HG02642 (cell line): ENCODE measurements at regions not wholly inside any gene's neighbourhood (a gene's known extent, or its start where the extent isn't known, plus 50 kb on each side); places are given as distances from the start of the nearest gene placed in this dataset.
"Not testable (repeated sequence)": the region's sequence is repeated elsewhere in the genome, so short reads cannot be mapped to it uniquely, and the experiment has no call there.

Source experiments
- ATAC-seq: cut with Tn5 transposase; IDR thresholded peaks from one replicate; pipeline ENCODE4 v1.9.1; 2021; ENCODE audit warnings: mild to moderate bottlenecking; ENCODE audit not compliant: unreplicated experiment, poor library complexity

- no peak for ATAC-seq
These were observed 1144.4 kb upstream of the GOT2 start for GRCh38 chr16:59878479-59878878.

DNA sequence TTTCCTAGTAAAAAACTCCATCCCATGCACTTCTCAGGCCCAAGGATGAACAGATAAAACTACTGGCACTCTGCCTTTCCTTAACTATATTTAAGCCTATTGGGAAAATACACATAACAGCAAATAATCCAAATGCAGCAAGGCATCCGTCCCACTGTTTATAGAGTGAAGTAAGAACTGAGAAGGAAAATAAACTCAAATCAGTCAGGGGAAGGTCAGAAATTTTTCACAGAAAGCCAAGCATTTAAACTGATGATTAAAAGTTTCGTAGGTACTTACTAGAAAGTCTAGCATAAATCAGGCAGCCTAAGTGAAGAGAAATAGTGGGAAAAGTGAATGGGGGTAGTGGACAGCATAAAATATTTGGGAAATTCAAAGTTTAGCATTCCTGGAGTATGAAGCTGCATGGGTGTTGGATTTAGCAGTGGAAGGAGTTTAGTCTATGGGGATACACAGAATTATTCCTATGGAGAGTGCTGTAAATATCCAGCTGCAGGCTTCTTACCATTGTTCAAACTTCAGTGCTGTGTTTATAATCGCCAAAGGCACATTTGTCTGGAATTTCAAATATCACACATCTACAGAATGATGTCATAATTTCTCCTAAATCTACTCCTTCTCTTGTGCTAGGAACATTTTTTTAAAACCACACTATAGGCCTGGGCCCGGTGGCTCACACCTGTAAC is 1131.0 kb upstream of the GOT2 start:
- ATAC-seq: no peak

- no peak for ATAC-seq
These were observed 1125.7 kb upstream of the GOT2 start for GRCh38 chr16:59859676-59860402.

DNA sequence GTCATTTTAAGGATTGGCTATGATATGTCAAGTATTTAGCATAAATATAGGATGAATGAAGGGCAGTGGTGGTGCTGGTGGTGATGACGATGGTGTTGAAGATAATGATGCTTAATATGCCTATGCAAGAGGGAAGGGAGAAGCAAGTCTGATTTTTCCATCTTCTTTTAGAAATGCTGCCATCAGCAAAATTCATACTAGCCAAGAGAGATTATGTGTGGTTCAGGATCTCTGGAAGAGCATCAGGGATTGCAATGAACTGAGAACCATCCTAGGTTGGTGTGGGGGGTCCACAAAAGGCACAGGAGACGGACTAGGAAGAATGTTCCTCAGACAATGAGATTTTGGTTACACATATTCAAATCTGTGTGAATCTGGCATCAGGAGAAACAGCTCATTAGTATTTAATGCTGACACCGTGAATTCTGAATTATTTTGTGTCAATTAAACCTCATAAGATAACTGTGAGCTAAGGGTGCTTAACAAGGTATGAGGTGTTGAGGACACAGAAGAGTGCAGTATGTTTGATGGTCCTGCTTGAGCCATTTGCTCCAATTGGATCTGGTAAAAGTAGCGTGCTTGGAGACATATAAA is 1120.8 kb upstream of the GOT2 start:
- no peak for ATAC-seq

- ATAC-seq: no peak
These were observed 1115.6 kb upstream of the GOT2 start for GRCh38 chr16:59849716-59850115.

DNA sequence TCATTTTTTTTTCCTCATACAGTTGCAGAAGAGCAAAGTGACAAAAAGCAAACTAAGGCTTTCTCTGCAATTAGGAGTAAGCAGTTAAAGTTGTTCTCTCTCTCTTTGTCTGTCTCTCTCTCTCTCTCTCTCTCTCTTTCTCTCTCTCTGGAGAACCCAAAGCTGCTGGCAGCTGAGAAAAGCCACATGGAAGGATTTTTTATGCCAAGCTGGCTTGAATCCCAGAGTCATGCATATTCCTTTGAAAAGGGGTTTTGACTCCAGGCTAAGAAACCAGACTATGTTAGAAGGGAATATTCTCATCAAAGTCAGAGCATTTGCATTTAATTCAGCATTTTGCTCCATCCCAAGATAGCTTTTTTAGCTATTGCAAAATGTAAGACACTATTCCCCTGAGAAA is 1114.2 kb upstream of the GOT2 start:
- no peak for ATAC-seq

GRCh38 chr16:59840169-59840568 is 1106.1 kb upstream of the GOT2 start:
- no peak for ATAC-seq

DNA sequence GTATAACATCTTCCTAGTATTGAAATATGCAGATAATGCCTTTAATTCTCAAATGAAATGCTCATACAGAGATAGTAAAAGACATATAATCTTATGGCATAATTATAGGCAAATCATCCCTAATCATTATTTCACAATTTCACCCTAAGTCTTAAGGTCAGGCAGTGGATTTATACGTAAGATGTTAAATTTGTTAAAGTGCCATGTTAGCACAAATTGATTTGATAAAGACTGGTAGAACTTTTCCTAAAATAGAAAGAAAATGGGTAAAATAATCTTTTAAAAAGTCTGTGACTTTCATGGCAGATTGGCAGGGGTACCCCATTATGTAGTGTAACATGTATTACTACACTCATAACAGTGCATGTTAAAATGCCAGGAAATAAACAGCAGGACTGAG is 1092.7 kb upstream of the GOT2 start:
- ATAC-seq: no peak

DNA sequence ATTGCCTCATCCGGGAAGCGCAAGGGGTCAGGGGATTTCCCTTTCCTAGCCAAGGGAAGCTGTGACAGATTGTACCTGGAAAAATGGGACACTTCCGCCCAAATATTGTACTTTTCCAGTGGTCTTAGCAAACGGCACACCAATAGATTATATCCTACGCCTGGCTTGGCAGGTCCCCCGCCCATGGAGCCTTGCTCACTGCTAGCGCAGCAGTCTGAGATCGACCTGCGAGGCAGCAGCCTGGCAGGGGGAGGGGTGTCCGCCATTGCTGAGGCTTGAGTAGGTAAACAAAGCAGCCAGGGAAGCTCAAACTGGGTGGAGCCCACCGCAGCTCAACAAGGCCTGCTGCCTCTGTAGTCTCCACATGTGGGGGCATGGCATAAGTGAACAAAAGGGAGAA is 1075.4 kb upstream of the GOT2 start:
- ATAC-seq: not testable (repeated sequence)

- no peak for ATAC-seq
These were observed 1049.1 kb upstream of the GOT2 start for GRCh38 chr16:59783191-59783590.

DNA sequence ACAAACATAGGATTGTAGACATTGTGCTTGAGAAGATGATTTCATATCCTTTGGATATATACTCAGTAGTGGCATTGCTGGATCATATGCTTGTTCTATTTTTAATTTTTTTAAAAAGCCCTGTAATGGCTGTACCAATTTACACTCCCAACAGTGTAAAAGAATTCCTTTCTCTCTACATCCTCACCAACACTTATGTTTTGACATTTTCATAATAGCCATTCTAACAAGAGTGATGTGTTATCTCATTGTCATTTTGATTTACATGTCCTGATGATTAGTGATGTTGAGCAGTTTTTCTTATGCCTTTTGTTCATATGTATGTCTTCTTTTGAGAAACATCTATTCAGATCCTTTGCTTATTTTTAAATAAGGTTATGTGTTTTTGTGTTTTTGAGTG is 1039.2 kb upstream of the GOT2 start:
- ATAC-seq: no peak

GRCh38 chr16:59759296-59759695 is 1025.2 kb upstream of the GOT2 start:
- no peak for ATAC-seq

DNA sequence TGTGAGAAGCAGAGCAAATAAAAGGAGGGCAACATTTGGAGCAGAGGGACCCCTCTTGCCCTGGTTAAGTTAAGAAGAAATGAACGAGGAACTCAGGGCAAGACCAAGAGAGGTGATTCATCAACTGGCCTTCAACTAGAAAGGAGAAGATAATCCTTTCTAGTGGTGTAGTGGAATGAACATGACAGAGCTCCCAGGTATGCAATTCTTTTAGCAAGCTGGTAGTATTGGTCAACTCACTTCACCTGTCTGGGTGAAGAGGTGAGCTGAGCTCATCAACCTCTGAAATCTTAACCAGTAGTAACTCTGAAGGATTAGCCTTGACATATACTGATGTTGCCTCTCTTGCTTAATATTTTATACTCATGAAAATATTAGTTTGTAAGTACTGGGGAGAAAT is 1024.7 kb upstream of the GOT2 start:
- ATAC-seq: no peak

GRCh38 chr16:59754854-59755253 is 1020.7 kb upstream of the GOT2 start:
- ATAC-seq: no peak

- no peak for ATAC-seq
These were observed 1015.7 kb upstream of the GOT2 start for GRCh38 chr16:59749662-59750336.

GRCh38 chr16:59748531-59748930 is 1014.4 kb upstream of the GOT2 start:
- ATAC-seq: no peak

- no peak for ATAC-seq
These were observed 1009.4 kb upstream of the GOT2 start for GRCh38 chr16:59743504-59743903.

DNA sequence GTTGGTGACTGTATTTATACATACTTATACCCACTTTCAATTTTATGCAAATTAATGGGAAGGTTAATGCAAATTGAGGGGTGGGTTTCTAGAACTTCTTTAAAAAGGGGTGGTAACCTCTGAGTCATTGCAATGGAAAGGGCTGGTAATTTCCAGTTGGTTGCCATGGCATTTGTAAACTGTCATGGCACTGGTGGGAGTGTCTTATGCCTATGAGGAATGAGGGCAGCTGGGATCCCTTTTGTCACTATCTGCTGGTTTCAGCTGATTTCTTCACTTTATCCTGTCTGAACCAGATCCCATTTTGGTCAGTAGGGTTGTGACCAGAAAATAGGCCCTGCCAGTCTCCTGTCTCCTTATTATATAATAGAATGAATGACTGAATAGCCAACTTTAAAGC is 1006.7 kb upstream of the GOT2 start:
- no peak for ATAC-seq

DNA sequence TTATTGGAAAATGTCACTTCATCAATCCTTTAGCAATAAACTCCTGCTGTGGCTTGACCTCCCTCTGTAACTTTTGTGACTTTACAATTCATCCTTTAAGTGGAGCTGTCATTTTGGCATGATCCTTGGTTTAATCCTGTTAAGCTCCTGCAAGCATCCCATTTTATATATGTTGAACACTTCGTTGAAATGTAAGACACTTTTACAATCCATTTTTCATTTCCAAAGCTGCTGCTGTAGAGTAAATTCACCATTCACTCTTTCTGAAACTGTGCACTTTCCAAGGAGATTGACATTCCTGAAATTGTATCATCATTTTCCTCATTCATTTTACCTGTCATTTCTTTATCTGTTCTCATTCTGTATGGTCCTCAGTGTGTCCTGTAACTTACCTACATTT is 1003.2 kb upstream of the GOT2 start:
- ATAC-seq: no peak

GRCh38 chr16:59733321-59733720 is 999.2 kb upstream of the GOT2 start:
- no peak for ATAC-seq

- no peak for ATAC-seq
These were observed 995.5 kb upstream of the GOT2 start for GRCh38 chr16:59729613-59730012.
